CD4-positive, alpha-beta T cell treated with Interferon gamma for 1 hour (primary cell): ENCODE measurements at regions not wholly inside any gene's neighbourhood (a gene's known extent, or its start where the extent isn't known, plus 50 kb on each side); places are given as distances from the start of the nearest gene placed in this dataset.
"Not testable (repeated sequence)": the region's sequence is repeated elsewhere in the genome, so short reads cannot be mapped to it uniquely, and the experiment has no call there.

Experiments
- DNase-seq: peaks from one replicate; pipeline ENCODE4 v3.0.0-alpha.2; 2020

DNA sequence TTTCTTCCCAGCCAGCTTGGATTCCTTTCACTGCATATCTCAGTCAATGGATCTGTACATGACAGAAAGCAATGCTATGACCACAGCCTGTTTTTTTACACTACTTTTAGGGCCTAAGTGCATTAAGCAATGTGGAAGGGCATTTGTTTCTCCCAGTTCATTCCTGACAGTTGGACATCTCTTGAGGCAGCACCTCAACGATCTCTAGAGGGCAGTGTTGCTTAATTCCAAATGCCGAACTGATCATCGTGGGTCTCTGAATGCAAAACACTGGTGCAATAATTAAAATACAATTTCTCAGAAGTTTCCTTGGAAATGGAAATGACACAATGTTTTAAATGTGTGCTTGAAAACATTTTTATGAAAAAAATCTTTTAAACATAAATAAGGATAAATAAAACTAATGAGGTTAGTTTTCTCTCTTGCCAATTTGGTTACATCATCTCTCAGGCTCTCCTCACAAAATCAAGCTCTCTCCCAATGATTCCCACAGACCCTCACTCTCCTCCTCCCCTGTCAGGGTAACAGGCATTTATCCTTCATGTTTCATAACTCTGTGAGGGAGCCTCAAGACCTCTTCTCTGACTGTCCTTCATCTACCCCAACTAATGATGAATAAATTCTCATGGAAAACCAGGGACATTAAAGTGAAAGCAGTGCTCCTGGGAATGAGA, 192.4 kb upstream of the SLC16A7 start:
- peak; percentile 6 for DNase-seq

DNA sequence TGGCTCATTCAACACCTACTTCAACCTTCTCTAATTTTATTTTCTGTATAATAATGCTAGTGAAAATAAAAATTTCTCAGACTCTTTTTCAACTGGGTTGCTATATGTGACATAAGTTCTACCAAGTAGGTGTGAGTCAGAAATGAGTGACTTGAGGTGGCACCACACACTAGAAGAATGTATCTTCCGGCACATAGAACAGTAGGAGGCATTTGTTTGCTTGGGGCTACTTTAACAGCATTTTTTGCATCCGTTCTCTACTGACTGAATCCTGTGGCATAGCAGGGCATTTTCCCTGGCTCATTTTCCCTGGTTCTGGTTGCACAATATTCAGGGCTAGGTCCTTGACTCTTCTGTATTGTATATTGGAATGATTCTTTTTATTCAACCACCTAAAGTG, 194.0 kb upstream of the SLC16A7 start:
- DNase-seq, result no peak

DNA sequence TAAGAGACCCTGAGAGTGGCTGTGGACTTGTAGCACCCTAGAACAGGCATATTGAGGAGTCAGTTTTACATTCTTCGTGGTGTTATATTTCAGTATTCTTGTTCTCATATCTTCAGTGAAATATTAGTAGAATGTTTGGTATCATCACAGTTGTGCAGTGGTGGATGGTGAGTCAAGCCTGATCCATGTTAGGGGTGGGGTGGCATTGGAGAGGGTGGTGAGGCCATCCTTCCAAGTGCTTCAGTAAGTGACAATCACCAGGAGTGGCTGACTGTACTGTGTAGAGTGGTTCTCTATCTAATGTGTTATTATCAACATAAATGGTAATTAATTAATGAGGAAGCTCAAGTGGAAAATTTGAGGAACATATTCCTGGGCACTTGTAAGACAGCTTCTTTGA, 197.7 kb upstream of the SLC16A7 start:
- DNase-seq, result no peak

DNA sequence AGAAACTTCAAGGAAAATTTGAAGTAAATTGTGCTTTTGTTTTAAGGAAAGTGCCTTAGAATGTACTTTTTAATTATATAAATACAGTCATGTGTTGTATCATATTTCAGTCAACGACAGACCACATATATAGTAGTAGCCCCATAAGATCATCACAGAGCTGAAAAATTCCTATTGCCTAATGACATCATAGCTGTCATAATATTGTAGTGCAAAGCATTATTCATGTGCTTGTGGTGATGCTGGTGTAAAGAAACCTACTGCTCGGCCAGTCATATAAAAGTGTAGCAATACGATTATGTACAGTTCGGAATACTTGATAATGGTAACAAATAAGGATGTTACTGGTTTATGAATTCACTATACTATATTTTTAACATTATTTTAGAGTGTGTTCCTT, 198.9 kb upstream of the SLC16A7 start:
- DNase-seq, result no peak

DNA sequence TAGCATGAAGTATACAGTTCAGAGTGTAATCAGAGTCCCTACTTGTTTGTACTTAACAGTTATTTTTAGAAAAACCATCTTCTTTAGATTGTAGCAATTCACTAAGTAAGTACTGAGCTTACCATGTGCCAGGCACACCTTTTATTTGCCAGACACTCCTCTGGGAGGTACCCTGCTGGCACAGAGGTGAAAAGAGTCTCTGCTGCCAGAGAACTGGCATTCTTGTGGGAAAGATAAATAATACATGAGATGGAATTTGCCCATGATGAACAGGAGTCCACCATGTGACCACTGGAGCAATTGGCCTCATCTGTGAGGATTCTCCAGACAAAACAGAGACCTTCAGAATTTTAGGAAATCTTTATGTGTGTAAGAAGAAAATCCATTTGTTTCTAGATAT, 199.3 kb upstream of the SLC16A7 start:
- no peak for DNase-seq

DNA sequence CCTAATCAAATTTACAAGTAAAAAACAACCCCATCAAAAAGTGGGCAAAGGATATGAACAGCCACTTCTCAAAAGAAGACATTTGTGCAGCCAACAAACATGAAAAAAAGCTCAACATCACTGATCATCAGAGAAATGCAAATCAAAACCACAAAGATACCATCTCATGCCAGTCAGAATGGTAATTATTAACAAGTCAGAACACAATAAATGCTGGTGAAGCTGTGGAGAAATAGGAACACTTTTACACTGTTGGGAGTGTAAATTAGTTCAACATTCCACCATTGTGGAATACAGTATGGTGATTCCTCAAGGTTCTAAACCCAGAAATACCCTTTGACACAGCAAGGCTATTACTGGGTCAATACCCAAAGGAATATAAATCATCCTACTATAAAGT, 200.5 kb upstream of the SLC16A7 start:
- DNase-seq, result not testable (repeated sequence)

DNA sequence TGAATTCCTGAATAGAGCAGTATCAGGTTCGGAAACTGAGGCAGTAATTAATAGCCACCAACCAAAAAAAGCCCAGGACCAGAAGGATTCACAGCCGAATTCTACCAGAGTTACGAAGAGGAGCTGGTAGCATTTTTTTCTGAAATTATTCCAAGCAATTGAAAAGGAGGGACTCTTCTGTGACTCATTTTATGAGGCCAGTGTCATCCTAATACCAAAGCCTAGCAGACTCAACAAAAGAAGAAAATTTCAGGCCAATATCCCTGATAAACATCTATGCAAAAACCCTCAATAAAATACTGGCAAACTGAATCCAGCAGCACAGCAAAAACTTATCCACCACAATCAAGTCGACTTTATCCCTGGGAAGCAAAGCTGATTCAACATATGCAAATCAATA, 202.3 kb upstream of the SLC16A7 start:
- no peak for DNase-seq

DNA sequence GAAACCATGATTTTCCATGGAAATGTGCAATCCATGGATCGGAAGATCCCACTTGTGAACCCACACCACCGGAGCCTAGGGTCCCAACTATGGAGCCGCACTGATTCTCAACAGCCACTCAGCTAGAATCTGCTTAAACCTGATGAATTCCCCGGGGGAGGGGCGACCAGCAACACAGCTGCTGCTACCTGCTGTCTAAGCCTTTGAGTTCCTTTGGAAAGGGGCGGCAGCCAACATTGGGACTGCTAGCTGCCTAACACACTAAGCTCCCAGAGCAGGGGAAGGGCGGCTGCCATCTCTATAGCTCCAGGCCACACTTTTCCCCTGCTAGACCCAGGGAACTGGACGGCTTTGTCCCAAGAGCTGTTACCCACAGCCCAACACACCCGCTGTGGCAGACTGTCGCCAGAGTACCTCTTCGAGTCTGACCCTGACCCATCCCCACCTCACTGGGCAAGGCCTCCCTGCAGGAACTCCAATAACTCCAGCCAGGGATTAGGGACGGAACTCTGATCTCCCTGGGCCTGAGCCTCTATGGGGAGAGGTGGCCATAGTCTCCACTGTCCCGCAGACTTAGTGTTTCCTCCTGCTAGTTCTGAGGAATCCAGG, 205.8 kb upstream of the SLC16A7 start:
- no peak for DNase-seq

DNA sequence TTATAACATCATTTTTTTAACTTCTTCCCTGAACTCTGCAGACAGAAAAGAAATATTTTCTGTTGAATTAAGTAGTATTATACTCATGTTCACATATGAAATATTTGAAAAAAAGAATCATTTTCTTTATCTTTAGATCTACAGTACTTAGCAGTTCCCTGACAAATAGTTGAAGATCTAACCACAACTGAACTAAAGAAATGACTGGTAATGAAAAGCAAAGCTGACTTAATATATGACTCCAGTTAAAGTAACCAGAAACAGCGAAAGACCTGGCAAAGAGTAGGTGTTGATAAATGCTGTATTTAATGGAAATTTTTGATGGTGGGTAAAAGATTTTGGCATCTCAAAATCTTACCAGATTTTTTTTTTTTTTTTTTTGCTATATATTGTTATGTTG, 207.1 kb upstream of the SLC16A7 start:
- no peak for DNase-seq

DNA sequence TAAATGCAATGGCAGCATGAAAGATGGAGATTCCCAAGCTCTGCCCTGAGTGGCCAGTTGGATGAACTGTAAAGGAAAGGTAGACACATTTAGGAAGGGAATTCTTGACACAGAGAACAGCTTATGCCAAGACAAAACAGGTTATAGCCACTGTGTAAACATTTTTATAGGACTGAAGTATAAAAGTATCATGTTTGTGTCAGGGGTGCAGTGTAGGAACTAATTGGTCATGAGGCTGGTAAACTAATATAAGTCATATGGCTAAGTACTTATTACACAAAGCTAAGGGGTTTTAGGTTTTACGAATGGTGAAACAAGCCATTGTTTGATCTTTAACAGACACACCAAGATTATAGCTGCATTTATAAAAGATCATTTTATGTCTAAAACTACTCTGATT, 207.7 kb upstream of the SLC16A7 start:
- DNase-seq, result no peak

DNA sequence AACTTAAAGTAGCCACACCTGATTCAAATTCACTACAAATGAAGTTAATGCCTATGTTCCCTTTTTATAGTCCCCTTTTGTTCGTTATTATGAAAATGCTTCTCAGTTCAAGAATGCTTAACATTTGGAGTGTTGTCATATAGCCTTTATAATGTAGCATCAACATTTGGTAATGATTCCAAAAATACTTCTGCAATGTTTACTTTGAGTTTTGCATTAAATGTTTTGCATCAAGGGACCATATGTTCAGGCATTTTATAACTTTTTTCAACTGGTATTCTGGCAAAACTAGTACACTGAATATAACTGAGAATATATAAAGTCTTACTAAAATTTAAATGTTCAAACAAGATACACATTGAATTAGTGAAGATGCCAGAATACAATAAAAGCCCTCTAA, 209.6 kb upstream of the SLC16A7 start:
- DNase-seq, result no peak

DNA sequence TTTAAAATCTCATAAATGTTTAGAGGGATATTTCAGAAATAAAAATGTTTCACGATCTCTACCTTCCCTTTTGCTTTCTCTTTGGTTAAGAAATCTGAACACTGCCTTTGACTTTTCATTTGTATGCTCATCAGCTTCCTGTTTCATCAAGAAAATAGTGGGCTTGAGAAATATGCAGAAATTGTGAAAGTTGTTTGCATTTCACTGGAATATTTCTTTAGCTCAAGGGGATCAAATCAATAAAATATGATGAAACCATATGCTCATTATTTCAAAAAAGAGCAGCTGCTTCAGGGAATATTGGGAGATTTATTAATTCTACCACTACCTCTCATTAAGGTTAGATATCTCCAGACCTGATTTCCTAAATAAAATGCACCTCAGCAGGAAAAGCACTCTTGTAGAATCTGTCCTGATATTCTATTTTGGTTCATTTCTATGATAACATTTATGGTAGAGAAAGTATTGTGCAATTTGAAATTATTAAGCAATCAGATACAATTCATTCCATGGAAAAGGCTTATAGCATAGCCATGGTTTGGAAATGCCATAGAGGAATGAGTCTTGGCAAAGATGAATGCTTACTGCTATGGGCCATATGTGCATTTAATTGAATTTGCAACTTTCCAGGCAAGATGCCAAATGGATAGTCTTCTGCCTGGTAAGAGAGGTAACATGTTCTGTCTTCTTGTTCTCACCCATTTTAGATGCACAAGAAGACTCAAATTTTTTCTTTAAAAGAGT, 212.6 kb upstream of the SLC16A7 start:
- no peak for DNase-seq

DNA sequence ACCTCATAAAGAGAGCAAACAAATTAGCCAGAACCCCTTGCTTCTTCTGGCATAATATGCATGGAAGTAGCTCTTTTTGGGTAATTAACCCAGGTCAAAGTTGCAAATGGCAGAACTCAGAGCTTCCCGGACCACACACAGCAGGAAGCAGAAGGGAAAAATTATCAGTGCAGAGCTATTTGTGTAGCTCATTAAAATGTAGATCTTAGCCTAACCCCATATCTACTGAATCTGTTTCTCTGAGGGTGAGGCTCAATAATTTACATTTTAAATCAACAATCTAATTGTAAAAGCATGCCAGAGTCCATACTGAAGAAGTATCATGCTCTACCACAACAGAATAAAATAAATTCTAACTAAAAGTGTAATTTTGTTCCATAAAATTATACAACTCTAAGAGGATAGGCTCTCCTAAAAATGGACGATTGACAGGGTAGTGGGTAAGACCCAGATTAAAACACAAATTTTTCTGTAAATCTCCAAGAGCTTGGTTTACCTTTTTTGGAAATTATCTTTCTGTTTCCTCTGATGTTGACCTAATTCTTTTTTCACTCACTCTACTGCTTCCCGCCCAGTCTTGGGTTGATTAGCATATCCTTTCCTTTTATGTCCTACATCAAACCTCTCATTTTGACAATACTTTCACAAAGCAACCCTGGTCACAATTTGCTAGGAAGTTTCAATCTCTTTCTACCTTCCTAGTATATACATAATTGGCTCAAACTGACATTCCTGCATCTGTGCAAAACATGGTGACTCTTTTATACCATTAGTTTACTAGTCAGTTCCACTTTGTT, 213.3 kb upstream of the SLC16A7 start:
- no peak for DNase-seq

DNA sequence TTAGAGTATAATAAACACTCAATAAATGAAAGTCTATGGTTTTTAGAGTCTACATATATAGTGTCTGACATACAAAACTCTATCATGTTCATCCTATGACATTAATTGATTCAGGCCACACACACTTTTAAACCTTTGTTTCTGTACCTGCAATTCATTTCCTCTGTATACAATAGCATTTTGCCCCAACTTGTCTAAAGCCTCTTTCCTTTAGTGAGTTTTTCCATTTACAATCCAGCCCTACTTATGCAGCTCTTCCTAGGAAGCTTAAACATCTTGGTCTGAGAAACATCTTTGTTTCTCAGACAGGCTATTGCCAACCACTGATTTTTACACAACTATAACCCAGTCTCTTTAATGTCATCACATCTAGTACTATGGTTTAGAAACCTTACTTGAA, 214.7 kb upstream of the SLC16A7 start:
- no peak for DNase-seq

DNA sequence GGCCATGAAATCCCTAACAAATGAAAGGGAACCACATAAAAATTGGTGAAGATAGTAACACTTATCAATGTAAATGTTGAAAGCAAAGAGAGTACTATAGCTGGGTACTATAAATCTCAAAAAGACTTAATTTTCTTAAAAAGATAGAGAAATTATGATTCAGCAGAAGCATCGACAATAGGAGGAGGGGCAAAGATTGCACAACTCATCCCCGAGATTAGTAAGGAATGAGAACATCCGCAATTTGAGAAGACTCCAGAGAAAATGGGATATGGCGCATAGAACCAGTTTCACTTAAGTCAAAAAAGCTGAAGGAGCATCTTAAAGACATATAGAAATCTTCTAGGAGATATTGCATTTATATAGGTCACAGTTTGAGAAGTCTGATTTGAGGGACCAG, 220.2 kb upstream of the SLC16A7 start:
- no peak for DNase-seq

DNA sequence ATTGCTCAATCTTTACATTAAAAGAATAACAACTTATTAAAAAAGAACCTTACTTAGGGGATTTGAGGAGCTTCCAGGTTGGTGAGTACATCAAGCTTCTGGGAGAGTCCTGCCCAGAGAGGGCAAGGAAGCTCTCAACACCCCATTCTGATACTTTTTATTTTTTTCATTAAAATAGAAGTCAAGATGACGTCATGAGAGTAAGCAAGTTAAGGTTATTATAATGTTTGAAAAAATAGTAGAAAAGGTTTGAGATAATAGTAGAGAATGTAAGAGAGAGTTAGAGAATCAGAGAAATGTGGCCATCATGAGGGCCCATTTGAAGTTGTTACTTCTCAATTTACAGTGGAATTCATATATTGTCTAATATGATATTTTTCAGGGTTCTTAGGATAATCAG, 221.0 kb upstream of the SLC16A7 start:
- DNase-seq, result no peak

DNA sequence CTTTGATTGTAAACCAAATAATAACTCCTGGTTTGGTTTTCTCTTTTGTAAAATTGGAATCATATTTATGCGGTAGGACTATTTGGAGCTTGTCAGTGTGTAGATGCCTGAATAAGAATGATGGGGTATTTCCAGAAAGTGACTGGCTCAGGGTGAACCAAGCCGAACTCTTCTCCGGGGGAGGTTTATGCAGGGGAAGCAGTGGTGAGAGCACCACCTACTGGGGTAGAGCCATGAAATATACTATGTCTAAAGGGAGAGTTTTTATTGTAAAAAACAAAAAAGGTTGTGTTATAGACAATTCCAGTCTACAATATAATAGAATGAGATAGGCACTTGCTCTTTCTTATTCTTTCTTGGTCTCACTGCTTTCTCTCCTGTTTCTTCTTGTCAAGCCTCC, 222.9 kb upstream of the SLC16A7 start:
- DNase-seq, result no peak

DNA sequence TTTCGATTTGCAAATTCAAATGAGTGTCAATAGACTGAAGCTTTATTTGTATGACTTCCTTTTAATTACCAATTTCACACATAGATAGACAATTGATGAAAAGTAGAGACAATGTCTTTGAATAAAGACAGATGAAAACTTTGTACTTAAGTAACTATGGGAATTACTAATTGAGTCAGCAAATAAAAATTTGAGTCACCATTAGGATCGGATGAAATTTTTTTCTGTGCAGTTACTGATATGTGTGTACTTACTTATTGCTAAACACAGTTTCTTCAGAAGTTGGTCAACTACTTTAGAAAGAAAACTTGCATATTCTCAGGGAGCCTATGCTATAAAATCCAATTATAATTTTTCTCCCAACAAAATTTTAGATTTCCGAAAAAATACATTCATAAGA, 224.9 kb upstream of the SLC16A7 start:
- no peak for DNase-seq

DNA sequence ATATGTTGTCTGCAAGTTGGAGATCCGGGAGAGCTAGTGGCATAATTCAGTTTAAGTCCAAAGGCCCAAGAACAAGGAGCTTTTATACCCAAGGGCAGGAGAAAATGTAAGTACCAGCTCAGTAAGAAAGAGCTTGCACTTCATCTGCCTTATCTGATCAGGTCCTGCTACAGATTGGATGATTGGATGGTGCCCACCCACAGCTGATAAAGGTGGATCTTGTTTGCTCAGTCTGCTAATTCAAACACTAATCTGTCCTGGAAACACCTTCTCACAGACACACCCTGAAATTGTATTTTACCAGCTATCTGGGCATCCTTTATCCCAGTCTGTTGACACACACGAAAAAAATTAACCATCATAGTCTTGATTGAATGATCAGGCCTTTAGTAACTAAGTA, 230.7 kb upstream of the SLC16A7 start:
- DNase-seq, result no peak

DNA sequence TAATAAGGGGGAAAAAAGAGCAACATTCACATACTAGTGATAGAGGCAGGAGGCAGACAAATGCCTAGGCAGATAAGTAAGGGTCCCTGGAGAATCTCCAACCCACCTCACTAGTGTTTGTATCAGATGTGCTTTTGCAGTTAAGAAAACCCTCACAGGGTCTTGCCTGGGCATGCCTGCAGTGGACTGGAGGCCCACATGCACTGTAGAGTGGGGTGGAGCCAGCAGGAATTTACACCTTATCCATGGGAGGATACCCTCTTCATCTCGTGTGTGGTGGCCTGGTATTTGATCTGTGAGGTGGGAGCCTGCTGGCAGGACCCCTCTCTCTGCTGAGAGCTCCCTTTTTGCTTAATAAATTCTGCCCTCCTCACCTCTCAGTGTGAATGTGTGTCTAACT, 238.0 kb upstream of the SLC16A7 start:
- no peak for DNase-seq

DNA sequence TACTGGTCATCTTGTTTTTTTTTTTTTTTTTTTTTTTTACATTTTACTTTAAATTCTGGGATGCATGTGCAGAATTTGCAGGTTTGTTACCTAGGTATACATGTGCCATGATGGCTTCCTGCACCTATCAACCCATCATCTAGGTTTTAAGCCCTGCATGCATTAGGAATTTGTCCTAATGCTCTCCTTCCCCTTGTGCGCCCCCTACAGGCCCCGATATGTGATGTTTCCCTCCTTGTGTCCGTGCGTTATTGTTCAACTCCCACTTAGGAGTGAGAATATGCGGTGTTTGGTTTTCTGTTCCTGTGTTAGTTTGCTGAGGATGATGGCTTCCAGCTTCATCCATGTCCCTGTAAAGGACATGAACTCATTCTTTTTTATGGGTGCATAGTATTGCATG, 249.6 kb upstream of the SLC16A7 start:
- DNase-seq, result not testable (repeated sequence)

DNA sequence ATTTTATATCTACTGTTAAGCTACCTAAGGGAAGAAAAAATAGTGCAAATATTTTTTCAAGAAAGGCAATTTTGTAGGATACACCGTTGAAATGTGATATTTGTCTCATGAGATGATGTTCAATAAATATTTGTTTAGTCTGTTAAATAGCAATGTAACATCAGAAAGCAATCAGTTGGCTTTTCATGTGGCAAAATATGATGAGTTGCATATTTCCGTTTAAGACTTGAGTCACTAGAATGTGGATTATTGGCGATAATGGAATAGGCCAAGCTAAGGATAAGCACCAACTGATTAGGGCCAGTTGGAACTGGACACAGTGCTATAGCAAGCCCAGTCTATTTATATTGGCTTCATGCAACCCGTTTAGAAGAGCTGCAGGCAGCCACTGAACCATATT, 250.4 kb upstream of the SLC16A7 start:
- DNase-seq, result no peak

DNA sequence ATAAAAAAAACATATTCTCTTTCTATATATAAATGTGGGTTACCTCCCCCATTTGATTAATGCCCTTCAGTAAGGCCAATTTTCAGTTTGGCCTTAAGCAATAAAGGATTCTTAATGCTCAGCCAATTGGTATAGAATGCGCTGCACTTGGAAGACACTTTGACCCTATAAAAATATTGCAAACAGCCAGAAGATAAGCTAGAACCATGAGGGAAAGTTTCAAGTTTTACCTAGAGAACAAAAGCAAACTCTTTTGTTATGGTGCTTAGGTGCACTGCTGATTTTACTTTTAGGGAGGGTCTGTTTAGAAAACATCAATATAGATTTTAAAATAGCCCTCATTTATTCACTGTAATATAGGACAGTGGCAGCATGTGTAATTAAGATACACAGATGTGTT, 251.6 kb upstream of the SLC16A7 start:
- DNase-seq, result no peak

DNA sequence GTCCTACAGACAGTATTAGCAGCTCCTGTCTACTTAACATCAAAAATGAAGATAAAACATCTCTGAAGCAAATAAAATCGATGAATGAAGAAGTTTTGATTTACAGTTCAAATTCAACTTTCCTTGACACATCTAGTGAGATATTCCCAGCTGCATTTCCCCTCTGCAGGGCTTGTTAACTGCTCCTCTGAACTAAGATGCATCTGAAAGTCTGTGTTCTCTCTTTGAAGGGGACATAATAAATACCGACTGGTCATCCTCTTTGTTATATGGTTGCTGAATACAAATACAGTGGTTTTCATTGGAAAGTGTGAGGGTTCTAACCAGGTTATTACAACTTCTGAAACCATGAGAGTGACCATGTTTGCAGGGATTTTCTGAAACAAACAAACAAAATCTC, 266.4 kb upstream of the SLC16A7 start:
- no peak for DNase-seq
